Activated naive CD8-positive, alpha-beta T cell treated with anti-CD3 and anti-CD28 coated beads, Interleukin-2, amount 10 ng/mL, durations not matched to agents 7 days and 5 days (primary cell): ENCODE measurements at regions not wholly inside any gene's neighbourhood (a gene's known extent, or its start where the extent isn't known, plus 50 kb on each side); places are given as distances from the start of the nearest gene placed in this dataset.

ENCODE experiments used
- ATAC-seq: fragments of 150-1000 bp; cut with Tn5 transposase; one replicate; pipeline ENCODE4 v1.10.0; 2021; ENCODE audit warnings: low read depth, moderate library complexity
- POLR2A ChIA-PET: fragments of 350-600 bp; sonication (Branson Sonifier 250); formaldehyde crosslinking; loops from one replicate; lab custom pipeline; 2021; ENCODE audit warnings: antibody characterized with exemption; lab: Charles Lee
- DNase-seq: peaks from one replicate; pipeline ENCODE4 v3.0.0; 2021
- H3K27ac Mint-ChIP-seq: one replicate; pipeline ENCODE4 v1.8.0; 2022; ENCODE audit warnings: mild to moderate bottlenecking, mixed read lengths
- H3K27me3 Mint-ChIP-seq: one replicate; pipeline ENCODE4 v1.8.0; 2022; ENCODE audit warnings: mild to moderate bottlenecking, moderate library complexity, mixed read lengths
- H3K36me3 Mint-ChIP-seq: one replicate; pipeline ENCODE4 v1.8.0; 2021; ENCODE audit warnings: mild to moderate bottlenecking, mixed read lengths
- H3K4me1 Mint-ChIP-seq: one replicate; pipeline ENCODE4 v1.8.0; 2021; ENCODE audit warnings: mixed read lengths
- H3K4me3 Mint-ChIP-seq: one replicate; pipeline ENCODE4 v1.8.0; 2022; ENCODE audit warnings: mild to moderate bottlenecking, moderate library complexity, mixed read lengths
- H3K9me3 Mint-ChIP-seq: one replicate; pipeline ENCODE4 v1.8.0; 2021; ENCODE audit warnings: mixed read lengths

DNA sequence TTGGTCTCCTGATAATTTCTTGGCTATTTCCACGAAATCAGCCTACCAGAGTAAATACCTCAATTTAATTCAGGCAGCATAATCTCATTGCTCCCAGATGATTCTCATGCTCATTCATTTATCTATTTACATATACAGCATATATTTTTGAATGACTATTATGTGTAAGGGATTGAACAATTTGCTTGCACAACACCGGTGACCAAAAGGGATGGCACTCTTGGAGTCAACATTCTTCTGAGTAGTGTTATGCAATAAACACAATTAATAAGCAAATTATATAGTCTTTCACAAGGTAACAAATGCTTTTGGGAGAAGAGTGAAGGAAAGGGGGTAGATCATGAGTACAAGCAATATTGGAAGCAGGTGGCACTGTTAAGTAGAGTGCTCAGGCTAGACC lies 1015.3 kb downstream of the ARAP2 start:
- Mint-ChIP-seq H3K36me3 (no peaks in the 10 kb centered on the region), H3K27ac (no peak overlapping the region), H3K4me1 (no peaks in the 10 kb centered on the region), H3K27me3 (no peaks in the 10 kb centered on the region), H3K4me3 (no peak overlapping the region), H3K9me3 (no peaks in the 10 kb centered on the region)
- DNase-seq (no peak), ATAC-seq (no peak)
- POLR2A ChIA-PET: no interaction called here

DNA sequence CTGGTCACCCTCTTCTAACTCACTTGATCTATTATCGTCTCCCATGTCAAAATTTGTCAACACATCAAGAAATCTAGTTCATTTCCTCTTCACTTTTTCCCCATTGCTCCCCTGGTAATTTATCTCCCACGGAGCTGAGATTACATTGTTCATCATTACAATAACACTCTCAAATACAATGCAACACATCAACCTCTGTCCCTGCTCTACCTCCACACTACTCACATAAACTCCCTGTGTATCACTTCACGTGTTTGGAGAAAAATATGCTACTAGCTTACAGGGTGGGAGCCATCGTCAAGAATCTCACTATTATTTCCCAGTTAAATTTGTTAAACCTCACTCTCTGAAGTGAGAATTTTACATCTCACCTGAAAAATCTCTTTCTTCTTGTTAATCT lies 1006.4 kb downstream of the ARAP2 start:
- no peaks in the 10 kb centered on the region for H3K36me3 Mint-ChIP-seq
- no peak overlapping the region for H3K27ac Mint-ChIP-seq
- DNase-seq: no peak
- POLR2A ChIA-PET: no interaction called here
- no peaks in the 10 kb centered on the region for H3K27me3 Mint-ChIP-seq
- peaks cover 5% of the 10 kb centered on the region for H3K9me3 Mint-ChIP-seq
- no peak overlapping the region for H3K4me3 Mint-ChIP-seq
- ATAC-seq: no peak
- H3K4me1 Mint-ChIP-seq: no peaks in the 10 kb centered on the region

DNA sequence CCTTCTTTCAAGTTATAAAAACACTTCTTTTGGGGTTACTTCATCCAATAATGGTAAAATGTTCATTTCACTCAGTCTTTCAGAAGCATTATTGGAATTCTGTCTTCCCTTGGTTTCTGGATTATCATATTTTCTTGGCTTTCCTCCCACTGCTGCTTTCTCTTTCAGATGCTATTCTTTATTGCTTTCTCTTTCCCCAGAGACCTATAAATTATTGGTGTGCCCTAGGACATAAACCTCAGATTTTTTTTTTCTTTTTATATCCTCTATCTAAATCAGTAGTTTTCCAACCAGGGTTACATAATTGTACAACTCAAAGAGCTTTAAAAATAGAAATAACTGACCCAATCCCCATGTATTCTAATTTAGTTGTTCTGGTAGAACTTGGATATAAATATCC lies 1005.5 kb downstream of the ARAP2 start:
- no peak overlapping the region for H3K27ac Mint-ChIP-seq
- no peak for DNase-seq
- no peaks in the 10 kb centered on the region for H3K4me1 Mint-ChIP-seq
- POLR2A ChIA-PET: no interaction called here
- H3K9me3 Mint-ChIP-seq: peaks cover 5% of the 10 kb centered on the region
- no peaks in the 10 kb centered on the region for H3K27me3 Mint-ChIP-seq
- H3K4me3 Mint-ChIP-seq: no peak overlapping the region
- H3K36me3 Mint-ChIP-seq: no peaks in the 10 kb centered on the region
- no peak for ATAC-seq

DNA sequence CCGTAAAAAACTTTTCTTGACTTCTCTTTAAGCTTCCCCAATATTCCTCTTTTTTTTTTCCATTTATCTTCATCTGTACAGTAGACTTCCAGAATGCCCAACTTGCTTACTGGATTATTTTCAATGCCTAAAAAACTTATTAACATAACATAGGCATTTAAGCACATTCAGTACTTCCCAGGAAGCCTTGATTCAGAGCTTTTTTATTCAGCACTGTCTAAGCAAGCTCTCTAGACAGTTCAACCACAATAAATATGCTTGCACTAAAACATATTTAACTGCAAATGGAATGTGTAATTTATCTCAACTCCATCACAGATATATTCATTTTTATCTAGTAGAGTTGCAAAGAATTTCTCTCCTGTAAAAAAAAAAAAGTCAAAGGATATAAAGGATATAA lies 997.8 kb downstream of the ARAP2 start:
- no peak overlapping the region for H3K4me3 Mint-ChIP-seq
- H3K27me3 Mint-ChIP-seq: no peaks in the 10 kb centered on the region
- POLR2A ChIA-PET: no interaction called here
- no peak for ATAC-seq
- no peaks in the 10 kb centered on the region for H3K36me3 Mint-ChIP-seq
- no peaks in the 10 kb centered on the region for H3K9me3 Mint-ChIP-seq
- no peaks in the 10 kb centered on the region for H3K4me1 Mint-ChIP-seq
- H3K27ac Mint-ChIP-seq: no peak overlapping the region
- no peak for DNase-seq

DNA sequence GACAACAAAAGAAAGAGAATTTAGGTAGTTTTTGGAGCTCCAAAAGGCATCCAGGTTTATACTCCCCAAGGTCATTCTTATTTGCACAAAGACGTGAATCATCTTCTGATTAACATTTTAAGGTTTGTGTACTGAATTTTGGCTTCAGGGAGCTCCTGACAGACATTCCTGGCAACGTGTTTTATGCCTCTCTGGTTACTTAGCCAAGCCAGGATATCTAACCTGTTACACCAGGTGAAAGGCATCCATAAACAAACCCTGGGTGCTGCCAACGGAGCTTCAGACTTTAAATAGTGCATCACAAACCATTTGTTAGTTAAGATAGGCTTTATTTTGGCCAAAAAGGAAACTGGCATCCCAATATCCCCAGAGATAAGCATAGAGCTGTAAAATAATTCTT lies 997.3 kb downstream of the ARAP2 start:
- POLR2A ChIA-PET: no interaction called here
- Mint-ChIP-seq H3K4me3 (no peak overlapping the region), H3K9me3 (no peaks in the 10 kb centered on the region), H3K27ac (no peak overlapping the region), H3K36me3 (no peaks in the 10 kb centered on the region), H3K4me1 (no peaks in the 10 kb centered on the region), H3K27me3 (no peaks in the 10 kb centered on the region)
- no peak for DNase-seq
- ATAC-seq: no peak

DNA sequence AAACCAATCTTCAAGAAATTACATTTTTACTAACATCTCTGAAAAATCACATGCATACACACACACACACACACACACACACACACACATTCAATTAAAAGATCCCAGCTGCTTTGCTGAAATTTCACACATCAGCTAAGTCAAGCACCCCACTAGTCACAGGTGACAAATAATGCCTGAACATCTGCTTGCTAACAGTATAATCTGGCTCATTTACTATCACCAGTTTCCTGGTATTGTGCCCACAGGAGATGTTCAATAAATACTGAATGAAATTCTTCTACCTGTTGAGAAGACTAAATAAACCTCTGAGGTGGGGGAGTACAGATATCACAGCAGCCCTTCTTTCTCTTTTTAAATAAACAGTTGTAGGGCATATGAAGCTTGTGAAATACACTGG lies 994.0 kb downstream of the ARAP2 start:
- DNase-seq: no peak
- POLR2A ChIA-PET: no interaction called here
- no peaks in the 10 kb centered on the region for H3K36me3 Mint-ChIP-seq
- H3K4me3 Mint-ChIP-seq: no peak overlapping the region
- no peaks in the 10 kb centered on the region for H3K4me1 Mint-ChIP-seq
- ATAC-seq: no peak
- H3K27me3 Mint-ChIP-seq: no peaks in the 10 kb centered on the region
- no peaks in the 10 kb centered on the region for H3K9me3 Mint-ChIP-seq
- H3K27ac Mint-ChIP-seq: no peak overlapping the region

DNA sequence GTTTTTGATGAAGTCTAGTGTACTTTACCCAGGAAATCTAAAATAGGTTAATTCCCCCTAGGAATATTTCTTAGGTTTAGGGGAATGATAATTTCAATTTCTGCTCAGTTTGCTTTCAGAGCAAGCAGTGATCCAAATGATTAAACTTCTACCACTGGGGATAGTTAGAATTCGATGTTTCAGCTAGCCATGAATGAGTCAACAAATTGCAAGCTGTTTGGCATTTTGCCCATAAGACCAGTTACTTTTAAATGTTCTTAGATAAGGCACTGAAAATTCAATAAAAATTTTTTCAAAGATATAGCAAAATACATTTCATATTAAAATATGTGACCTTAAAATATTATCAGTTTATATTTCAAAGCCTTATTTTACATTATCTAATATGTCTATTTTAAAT lies 993.6 kb downstream of the ARAP2 start:
- Mint-ChIP-seq H3K27me3 (no peaks in the 10 kb centered on the region), H3K4me3 (no peak overlapping the region), H3K4me1 (no peaks in the 10 kb centered on the region), H3K36me3 (no peaks in the 10 kb centered on the region), H3K27ac (no peak overlapping the region), H3K9me3 (no peaks in the 10 kb centered on the region)
- POLR2A ChIA-PET: no interaction called here
- ATAC-seq (no peak), DNase-seq (no peak)

DNA sequence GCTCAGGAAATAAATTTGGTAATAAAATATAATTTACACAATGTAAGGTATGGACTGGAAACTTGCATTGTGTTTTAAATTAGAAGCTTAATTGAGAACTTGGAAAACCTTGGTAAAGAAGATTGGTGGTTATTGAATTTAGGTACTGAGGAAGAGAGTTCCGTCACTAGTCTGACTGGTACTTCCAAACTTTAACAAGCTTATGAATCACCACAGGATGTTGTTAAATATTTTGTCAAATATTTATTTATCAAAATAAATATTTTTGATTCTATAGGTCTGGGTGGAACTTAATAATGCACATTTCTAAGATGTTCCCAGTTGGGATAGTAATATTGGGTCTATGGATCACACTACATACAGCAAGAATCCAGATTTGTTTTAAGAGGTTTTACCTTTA lies 992.2 kb downstream of the ARAP2 start:
- Mint-ChIP-seq H3K27ac (no peak overlapping the region), H3K36me3 (no peaks in the 10 kb centered on the region), H3K4me3 (no peak overlapping the region), H3K4me1 (no peaks in the 10 kb centered on the region), H3K27me3 (no peaks in the 10 kb centered on the region), H3K9me3 (no peaks in the 10 kb centered on the region)
- ATAC-seq: no peak
- POLR2A ChIA-PET: no interaction called here
- DNase-seq: no peak

DNA sequence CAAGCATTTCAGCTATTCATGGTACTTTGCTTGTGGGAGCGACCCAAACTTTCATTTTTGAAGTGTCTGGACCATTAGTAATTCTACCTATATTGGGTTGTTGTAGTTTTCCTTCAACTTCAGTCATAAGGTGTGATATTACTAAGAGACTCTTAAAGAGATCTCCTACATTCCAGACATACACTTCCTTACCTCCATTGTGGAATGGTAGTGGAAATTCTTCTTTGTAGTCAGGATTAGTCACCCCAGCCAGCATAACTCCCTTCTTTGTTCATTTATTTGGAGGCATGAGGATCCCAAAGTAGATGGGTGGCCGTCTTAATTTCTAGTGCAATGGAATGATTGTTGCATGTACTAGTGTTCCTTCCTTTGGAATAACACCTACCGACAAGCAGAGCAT lies 991.4 kb downstream of the ARAP2 start:
- Mint-ChIP-seq H3K36me3 (no peaks in the 10 kb centered on the region), H3K27ac (no peak overlapping the region), H3K4me3 (no peak overlapping the region), H3K9me3 (no peaks in the 10 kb centered on the region), H3K27me3 (no peaks in the 10 kb centered on the region), H3K4me1 (no peaks in the 10 kb centered on the region)
- POLR2A ChIA-PET: no interaction called here
- ATAC-seq (no peak), DNase-seq (no peak)

DNA sequence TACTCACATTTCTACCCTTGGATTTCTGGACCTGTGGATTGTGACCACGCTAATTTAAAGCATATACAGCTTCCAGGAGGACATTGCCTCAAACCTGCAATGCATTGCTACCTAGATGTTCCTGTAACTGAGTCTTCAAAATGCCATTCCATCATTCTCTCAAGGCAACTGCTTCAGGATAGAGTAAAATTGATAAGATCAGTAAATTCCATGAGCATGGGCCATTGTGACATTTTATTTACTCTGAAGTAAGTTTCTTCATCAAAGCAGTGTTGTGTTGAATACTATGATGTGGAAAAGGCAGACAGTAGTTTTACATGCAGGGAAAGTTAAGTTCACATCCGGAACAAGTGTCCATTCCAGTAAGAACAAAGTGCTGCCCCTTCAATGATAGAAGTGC lies 991.0 kb downstream of the ARAP2 start:
- H3K27me3 Mint-ChIP-seq: no peaks in the 10 kb centered on the region
- ATAC-seq (no peak), DNase-seq (no peak)
- no peaks in the 10 kb centered on the region for H3K4me1 Mint-ChIP-seq
- POLR2A ChIA-PET: no interaction called here
- H3K4me3 Mint-ChIP-seq: no peak overlapping the region
- H3K9me3 Mint-ChIP-seq: no peaks in the 10 kb centered on the region
- H3K27ac Mint-ChIP-seq: no peak overlapping the region
- no peaks in the 10 kb centered on the region for H3K36me3 Mint-ChIP-seq

DNA sequence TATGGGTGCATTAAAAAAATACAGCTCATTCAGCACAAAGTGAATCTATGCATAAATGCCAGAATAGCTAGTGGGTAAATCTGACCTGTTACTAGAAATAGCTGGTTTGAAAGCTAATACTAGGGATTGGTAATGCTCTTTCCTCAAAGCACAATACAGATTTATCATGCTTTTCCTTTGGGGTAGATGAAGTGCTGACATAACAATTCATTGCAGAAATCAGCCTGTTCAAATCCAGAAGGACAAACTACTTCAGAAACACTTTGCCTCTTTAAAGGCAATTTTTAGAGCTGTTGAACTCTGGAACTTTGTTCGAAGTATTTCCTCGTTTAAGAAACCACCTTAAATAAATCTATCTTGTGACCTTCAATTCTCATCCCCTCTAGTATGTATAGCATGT lies 957.9 kb downstream of the ARAP2 start:
- Mint-ChIP-seq H3K9me3 (peaks cover 3% of the 10 kb centered on the region), H3K4me1 (no peaks in the 10 kb centered on the region), H3K4me3 (no peak overlapping the region), H3K36me3 (no peaks in the 10 kb centered on the region), H3K27me3 (no peaks in the 10 kb centered on the region), H3K27ac (no peak overlapping the region)
- ATAC-seq: no peak
- DNase-seq: no peak
- POLR2A ChIA-PET: no interaction called here

DNA sequence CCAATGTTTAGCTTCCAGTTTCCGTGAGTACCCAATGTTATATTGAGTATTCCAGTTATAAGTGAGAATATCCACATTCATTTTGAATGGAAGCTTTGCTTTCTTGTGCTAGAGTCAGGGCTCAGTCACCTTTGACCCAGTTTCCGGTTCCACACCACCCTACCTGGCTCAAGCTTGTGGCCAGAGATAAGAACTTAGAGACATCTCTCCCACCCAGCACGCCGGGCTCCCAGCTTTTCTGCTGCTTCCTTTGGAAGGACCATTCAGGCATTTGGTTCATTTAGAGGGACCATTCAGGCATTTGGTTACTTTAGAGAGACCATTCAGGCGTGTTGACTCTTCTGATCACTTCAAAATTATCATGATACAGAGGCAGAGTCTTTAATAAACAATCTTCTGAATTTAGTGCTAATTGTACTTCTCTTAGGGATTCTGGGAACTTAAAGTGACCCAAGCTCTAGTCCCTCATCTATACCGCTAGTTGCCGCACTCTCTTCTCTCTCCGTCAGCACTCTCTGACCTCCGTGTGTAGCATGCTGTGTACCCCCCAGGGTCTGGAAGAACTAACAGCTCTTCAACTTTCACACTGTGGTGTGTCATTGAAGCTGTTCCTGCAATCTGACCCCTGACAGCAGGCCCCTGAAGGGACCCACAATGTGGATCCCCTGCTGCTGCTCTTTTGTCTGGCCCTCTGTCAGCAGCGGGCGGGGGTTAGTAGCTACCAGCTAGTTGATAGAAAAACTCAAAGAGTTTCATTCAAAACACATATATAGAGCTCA lies 943.1 kb downstream of the ARAP2 start:
- H3K9me3 Mint-ChIP-seq: no peaks in the 10 kb centered on the region
- no peak for ATAC-seq
- POLR2A ChIA-PET: no interaction called here
- no peak overlapping the region for H3K4me3 Mint-ChIP-seq
- H3K27me3 Mint-ChIP-seq: no peaks in the 10 kb centered on the region
- no peak overlapping the region for H3K27ac Mint-ChIP-seq
- no peaks in the 10 kb centered on the region for H3K36me3 Mint-ChIP-seq
- H3K4me1 Mint-ChIP-seq: no peaks in the 10 kb centered on the region
- DNase-seq: no peak

DNA sequence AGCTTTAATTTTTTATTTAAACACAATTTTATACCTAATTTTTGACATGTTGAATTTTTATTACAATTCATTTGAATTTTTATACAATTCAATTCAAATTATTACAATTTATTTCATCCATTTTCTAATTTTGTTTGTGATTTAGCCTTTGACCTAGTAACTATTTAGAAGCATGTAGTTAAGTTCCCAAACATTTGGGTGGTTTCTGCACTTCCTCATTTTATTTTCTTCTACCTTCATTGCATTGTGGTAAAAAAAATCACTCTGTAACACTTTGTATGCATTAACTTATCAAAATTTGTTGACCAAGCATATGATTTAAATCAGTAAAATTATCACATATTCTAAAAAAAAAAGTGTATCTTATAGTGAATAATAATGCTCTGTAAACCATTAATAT lies 928.9 kb downstream of the ARAP2 start:
- H3K27ac Mint-ChIP-seq: no peak overlapping the region
- H3K4me1 Mint-ChIP-seq: no peaks in the 10 kb centered on the region
- no peak for ATAC-seq
- DNase-seq: no peak
- POLR2A ChIA-PET: no interaction called here
- H3K36me3 Mint-ChIP-seq: no peaks in the 10 kb centered on the region
- H3K27me3 Mint-ChIP-seq: no peaks in the 10 kb centered on the region
- no peaks in the 10 kb centered on the region for H3K9me3 Mint-ChIP-seq
- H3K4me3 Mint-ChIP-seq: no peak overlapping the region

DNA sequence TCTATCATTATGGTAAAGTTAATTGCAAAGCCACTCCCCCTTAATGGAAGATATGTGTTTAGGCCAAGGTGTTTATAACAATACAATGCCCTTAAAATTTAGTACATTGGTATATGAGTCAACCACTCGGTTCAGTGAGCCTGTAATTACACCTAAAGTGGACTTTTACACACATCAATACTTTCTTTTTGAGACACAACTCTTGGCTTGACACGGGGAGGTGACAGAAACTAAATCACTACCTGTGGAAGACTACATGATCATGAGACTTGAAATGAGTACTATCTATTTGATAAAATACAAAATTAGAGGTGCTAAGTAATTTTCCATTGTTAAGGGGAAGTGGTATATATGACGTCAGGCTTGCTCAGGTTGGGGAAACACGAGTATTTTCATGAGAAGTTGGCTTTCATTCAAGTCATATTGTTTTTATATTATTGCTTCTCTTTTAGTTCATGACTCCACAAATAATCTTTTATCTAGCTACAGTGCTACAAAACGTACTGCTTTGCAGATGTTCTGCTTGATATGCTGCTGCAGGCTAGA lies 918.3 kb downstream of the ARAP2 start:
- no peak overlapping the region for H3K4me3 Mint-ChIP-seq
- no peak overlapping the region for H3K27ac Mint-ChIP-seq
- POLR2A ChIA-PET: no interaction called here
- no peaks in the 10 kb centered on the region for H3K27me3 Mint-ChIP-seq
- H3K36me3 Mint-ChIP-seq: no peaks in the 10 kb centered on the region
- no peaks in the 10 kb centered on the region for H3K9me3 Mint-ChIP-seq
- no peaks in the 10 kb centered on the region for H3K4me1 Mint-ChIP-seq
- no peak for DNase-seq
- ATAC-seq: no peak
